ENCODE measurements at regions not wholly inside any gene's neighbourhood (a gene's known extent, or its start where the extent isn't known, plus 50 kb on each side); places are given as distances from the start of the nearest gene placed in this dataset.
"Not testable (repeated sequence)": the region's sequence is repeated elsewhere in the genome, so short reads cannot be mapped to it uniquely, and the experiment has no call there.

DNA sequence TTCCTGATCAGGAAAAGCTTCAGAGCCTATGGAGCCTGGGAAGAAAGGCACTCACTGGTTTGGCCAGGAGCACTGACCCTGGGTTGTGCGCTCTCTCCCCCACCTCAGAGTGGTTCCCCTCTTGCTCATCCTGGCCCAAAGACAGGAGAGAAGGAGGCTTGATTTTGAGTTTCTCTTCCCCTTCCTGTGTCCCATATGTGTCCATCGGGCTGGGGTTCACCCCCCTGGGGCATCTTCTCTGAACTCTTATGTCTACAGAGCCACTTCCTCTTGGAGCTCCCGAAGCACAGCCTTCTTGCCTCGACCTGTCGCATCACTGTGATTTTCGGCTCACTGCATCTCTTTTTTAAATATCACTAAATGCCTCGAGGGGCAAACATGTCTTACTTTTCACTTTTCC is 692.3 kb downstream of the RNF144A start:
- no peak for DNase-seq

DNA sequence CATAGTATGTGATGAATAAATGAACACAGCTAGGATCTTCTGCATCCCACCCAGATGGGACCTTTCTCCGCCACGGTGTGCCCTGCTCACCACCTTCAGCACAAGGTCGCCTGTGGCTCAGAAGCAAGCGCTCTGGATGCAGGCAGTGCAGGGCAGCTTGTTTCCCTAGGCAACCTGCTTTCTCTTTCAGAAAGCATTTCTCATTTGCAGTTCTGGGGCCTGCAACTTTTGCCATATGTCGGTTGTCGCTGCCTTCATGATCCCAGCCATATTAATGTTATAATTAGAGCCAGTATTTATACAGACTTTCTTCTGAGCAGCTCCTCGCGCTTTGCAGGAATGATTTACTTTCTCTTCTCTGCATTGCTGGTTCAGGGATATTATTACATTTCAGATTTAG is 692.8 kb downstream of the RNF144A start:
- DNase-seq = no peak

DNA sequence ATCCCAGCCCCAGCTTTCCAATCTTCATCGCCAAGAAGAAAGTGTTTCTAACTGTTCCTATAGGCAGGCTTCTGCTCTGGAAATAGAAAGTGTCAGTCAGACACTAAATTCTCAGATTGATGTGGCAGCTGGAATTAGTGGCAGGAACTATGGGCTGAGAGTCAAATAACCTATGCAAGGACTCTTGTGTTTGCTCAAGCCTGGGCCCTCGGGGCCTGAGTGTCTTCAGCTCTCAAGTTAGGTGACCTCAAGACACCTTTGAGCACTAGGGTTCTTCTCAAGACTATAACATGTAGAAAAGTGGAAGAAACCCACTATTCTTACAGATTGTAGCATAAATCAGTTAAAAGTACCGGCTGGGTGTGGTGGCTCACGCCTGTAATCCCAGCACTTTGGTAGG is 694.5 kb downstream of the RNF144A start:
- DNase-seq = no peak

DNA sequence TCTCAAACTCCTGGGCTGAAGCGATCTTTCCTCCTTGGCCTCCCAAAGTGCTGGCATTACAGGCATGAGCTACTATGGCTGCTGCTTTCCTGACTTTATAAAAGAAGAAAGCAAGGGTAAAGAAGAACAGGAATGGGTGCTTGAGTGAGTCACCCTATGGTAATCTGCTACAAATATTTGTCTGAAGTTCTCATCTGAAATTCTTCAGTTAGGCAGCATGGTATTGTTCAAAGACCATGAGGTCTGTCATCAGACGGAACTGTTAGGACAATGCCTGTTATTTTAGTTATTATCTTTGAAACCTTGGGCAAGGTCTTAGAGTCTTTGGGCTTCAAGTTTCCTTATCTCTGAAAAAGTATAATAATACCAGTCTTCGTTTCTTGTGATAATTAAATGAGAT is 695.8 kb downstream of the RNF144A start:
- no peak for DNase-seq

DNA sequence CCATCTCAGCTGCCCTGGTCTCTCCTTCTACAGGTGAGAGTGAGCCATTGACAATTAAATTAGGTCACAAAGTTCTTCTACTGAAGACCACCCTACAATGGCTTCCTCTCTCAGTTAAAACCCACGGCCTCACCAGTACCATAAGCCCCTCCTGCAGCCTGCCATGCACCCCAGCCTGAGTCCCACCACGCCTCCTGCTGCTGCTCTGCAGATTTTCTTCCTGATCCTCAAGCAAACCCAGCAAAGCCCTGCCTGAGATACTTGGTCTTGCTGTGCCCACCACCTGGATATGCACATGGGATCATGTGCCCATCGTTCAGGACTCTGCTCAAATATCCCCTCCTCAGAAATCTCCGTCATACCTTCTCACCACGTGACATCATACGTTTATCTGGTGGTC is 696.6 kb downstream of the RNF144A start:
- DNase-seq = no peak

DNA sequence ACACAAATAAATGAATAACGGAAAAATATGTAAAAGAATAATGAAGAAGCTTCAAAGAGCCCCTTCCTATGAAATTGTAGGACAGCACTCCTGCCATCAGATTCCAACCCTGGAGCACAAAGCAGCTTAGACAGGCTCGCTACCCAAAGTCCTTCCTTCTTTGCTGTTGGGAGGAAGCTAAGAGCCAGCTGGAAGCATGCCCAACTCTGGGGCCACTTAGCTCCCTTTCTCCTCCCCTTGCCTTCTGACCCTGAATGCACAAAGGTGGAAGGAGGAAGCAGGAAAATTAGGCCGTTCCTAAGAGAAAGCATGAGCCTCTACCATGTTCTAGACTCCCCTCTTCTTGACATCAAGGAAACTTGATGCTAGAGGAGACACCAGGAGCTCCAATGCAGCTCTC is 700.8 kb downstream of the RNF144A start:
- no peak for DNase-seq

DNA sequence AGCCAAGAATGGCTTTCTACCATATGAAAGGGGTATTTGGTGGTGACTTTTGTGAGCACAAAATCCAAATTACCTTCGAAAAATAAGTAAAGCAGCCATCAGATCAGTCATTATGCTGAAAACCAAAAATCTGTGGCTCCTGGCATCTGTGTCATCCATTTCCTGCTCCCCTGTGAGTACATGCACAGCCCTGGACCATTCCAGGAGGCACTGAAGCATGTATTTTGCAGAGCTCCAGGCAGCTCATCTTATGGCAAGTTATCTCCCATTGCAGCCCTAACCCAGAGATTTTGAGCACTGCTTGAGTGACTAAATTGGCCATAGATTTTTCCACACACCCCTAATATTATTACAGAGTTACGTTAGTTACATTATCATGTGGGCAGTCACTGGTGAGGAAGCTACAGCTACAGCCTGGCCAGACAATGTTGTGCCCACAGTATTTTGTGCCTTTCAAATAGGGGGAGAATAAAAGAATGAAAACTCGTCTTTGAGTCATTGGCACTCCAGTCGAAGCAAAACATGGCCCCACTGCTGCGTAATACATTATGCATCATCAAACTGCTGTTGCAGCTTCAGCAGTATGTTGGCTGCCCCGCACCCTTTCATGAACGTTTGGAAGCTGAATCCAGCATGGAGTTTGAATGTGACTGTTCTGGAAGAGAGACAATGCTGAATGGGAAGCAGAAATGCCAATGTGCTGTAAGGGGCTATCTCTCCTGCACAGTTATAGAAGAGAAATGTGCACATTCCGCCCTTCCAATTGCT is 702.2 kb downstream of the RNF144A start:
- no peak for DNase-seq

DNA sequence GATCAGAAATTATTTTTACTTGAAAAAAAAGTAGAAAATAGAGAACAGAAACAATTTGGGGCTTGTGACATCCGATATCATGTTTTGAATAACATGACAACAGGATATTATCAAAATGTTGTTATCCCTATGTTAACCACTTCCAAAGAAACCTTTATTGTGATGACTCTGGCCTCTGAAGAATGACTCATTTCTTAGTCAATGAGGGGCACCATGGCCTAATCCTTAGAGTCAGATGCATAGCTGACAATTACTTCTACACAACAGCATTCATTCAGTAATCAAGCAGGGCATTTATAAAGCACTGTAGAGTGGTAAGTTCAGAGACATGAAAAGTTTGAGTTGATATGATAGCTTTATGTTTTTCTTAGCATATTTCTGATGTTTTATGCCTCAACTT is 703.0 kb downstream of the RNF144A start:
- DNase-seq = no peak

DNA sequence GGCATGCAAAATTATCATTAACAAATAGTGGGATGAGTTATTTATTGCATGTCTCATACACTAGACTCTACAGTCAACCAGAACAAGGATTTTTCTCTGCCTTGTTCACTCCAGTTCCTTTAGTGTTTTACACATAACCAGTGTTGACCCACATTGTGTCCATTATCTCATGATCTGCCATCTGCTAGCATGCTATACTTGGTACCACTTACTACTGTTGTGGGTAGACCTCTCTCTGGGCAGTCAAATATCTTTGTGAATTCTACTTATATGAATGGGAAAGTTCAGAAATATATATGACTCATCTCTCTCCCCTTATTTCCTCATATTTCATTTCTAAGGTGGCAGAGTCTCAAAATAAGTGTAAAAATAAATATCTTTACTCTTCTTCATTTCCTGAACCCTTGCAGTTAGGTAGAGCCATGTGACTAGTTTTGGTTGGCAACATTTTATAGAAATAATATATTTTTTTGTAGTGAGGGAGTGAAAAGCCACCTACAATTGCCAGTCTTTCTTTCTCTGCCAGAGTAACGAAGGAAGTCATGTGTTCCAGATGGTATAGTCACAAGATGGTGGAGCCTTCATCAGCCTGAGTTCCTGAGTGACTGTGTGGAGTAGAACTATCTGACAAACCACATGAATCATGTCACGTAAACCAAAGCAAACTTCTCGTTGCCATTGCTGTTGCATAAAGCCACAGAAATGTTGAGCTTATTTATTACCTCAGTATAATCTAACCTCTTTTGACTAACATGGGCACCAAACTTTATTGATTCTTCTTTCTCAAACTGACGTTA is 704.0 kb downstream of the RNF144A start:
- no peak for DNase-seq

DNA sequence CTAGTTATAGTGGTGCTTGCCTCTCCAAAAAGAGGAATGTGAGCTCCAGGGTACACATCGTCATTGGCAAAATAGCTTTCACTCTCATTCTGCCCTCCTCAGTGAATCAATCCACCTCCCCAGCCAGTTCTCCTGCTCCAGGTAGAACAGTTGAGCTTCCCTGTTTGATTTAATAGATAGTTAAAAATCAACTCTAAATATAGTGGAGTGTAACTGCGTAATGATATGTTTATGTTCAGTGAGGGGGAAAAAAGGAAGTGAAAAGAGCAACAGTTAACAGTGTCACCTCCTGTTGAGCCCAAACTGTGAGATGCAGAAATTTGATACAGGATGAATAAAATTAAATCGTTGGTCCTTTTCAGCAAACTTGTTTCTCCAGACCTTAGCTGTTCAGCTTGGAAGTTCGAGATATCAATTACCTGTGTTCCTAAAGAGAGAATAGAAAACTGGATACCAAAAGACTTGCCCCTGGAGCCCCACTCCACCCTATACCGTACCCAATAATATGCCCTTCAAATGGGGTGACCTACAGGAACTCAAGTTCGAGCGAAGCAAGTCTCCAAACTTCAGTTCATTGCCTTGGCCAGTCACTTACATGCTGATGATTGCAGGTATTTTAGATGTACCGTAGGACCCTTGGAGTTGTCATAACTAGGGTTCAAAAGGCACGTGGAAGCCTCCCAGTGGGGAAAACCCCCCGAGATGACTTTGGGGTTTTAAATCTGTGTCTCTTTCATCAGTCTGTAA is 708.4 kb downstream of the RNF144A start:
- DNase-seq = no peak

DNA sequence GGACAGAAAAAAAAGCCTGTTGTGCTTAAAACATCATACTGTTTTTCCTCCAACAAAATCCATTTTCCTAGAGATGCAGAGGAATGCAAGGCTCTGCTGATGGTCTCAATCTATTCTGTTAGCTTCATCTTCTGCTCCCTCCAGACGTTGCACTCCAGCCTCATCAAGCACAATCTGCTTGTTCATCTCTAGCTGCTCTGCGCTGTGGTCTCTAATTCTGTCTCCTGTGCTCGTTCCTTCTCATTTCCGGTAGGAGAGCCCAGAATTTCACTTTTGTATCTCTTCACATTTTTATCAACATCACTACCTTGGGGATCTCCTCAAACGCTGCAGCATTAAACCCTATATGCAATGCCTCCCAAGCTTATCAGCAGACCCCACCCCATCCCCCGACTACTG is 708.9 kb downstream of the RNF144A start:
- no peak for DNase-seq

DNA sequence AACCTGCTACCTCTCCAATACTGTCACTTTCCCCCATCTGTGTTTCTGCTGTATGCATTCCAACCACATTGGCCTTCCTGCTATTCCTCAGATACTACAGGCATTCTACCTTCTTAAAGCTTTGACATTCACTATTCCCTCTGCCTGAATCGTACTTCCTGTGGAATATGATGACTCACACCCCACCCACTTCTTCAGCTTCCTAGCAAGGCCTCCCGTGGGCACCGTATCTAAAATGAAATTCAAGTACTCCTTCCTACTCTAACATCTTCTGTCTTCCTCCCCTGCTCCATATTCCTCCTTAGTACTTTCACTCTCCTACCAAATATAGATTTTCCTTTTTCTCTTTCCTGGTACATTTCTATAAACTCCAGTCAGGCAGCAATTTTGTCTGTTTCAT is 710.4 kb downstream of the RNF144A start:
- DNase-seq = no peak

DNA sequence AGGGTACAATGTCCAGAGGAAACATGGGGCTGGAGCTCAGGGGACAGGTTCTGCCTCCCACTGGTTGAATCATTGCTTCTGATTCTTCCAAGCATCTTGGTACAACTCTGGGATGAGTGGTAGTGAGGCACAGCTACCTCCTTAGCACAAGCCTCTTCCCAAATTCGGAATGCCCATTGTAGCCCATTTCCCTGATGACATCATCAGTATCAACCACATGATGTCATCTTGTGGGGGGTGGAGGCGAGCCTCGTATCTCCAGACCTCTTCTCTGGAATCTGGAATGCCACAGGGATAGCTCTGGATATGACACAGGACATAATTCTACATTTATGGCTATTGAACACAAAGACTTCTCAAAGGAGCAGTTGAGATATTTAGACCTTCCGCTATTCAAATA is 715.2 kb downstream of the RNF144A start:
- DNase-seq = no peak

DNA sequence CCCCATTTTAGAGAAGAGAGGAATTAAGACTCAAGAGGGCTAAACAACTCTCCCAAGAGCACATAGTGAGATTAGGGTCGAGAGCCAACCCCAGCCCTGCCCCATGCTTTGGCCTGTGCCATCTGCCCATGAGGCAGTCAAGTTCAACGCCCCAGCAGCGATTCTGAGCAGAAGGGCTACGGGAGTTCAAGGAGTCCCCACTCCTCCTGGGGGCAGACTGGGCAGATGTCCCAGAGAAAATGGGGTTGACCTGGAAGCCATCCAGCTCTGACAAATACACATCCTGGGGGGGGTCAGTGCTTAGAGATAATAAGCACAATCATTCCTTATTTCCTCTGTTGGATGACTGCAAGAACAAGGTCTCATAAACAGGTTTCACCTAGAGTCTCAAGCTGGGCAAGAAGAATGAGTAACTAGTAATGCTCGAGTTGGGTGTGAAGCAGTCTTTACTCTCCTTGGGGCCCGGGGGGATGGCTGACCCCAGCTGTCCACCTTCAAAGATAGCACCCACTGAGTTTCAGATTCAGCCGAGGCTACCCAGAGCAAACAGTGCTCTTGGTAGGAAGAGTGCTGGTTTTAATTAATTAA is 716.4 kb downstream of the RNF144A start:
- DNase-seq = no peak

DNA sequence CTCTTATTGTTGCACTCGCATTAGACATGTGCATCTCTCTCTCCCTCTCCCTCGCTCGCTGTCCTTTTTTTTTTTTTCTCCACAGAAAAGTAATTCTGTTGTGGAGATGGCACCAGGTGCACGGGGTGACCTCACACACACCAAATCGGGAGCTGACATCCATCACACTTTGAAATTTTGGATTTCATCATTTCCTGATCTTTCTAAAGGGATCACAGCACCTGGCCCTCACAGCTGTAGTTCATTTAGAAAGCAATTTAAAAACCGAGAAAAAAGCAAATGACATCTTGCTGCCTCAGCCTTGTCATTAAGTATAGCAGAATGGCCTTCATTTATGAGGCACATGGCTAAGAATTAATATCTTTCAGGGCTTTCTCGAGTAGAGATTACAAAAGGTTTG is 717.2 kb downstream of the RNF144A start:
- no peak for DNase-seq

DNA sequence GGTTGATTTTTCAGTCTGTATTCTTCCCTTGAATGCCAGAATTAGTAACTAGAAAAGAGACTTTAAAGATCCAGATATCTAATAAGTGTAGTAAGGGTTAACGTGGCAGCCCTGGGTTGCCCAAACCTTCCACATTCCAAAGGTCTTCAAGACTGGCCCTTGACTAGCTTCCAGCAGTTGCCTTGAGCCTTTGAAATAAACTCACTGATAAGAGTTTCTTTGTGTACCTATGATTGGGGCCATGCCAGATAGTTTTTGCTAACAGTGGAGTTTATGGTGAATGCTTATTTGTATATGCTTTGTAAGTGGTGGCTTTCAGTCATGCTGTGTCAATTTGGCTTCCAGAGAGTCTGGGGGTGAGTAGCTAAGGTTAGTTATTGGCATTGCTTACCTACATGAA is 722.3 kb downstream of the RNF144A start:
- DNase-seq = no peak

DNA sequence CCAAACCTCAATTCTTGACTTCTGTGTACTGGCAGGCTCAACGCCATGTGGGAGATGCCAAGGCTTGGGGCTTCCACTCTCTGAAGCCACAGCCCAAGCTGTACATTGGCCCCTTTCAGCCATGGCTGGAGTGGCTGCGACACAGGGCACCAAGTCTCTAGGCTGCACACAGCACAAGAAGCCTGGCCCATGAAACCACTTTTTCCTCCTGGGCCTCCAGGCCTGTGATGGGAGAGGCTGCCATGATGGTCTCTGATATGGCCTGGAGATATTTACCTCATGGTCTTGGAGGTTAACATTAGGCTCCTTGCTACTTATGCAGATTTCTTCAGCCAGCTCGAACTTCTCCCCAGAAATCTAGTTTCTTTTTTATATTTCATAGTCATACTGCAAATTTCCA is 724.1 kb downstream of the RNF144A start:
- not testable (repeated sequence) for DNase-seq

DNA sequence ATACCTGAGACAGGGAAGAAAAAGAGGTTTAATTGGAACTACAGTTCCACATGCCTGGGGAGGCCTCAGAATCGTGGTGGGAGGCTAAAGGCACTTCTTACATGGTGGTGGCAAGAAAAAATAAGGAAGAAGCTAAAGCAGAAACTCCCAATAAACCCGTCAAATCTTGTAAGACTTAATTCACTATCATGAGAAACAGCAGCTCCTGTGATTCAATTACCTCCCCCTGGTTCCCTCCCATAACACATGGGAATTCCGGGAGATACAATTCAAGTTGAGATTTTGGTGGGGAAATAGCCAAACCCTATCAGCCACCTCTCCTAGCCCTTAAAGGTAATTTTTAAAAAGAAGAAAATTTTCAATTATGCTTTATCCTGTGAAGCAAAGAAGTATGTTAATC is 728.8 kb downstream of the RNF144A start:
- DNase-seq = no peak

DNA sequence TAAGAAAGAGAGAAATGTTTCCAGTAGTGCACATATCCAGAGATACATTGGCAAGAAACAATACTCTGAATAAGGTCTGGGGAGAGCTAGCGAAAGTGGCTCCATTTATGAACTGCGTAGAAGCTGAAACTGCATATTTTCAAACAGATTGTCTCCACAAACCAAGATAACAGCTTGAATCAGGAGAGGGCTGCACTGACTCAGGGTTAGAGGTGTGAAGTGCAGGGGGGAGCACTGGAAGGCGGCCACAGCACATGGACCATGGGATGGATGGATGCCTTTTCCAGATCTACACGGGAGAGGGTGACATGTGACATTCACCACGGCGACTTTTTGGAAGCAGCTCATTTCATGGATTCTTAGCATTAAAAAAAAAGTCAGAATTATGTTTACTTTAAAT is 729.4 kb downstream of the RNF144A start:
- no peak for DNase-seq

DNA sequence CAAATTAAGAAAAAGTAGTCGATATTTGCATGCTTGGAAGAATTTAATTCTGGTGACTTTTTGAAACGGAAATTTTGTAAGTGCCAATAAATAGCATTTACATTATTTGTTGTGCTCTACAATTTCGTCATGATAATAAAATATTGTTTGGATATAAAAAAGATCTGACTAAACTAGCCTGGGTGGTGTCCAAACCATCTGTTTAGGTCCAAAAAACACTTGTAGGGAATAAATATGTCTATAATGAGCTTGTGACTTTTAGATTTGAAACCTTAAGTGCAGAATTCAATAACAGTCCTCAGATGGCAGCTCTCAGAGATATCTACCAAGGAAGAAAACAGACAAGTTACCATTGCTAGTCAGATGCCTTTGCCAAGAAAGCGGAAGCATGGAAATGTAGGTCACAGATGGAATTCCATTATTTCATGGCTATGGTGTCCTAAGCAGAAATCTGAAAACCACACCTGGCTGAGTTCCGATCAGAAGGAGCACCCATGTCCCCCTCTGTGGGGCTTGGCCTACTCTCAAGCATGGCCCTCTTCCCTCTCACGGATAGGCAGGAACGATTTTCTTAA is 731.1 kb downstream of the RNF144A start:
- DNase-seq = no peak

DNA sequence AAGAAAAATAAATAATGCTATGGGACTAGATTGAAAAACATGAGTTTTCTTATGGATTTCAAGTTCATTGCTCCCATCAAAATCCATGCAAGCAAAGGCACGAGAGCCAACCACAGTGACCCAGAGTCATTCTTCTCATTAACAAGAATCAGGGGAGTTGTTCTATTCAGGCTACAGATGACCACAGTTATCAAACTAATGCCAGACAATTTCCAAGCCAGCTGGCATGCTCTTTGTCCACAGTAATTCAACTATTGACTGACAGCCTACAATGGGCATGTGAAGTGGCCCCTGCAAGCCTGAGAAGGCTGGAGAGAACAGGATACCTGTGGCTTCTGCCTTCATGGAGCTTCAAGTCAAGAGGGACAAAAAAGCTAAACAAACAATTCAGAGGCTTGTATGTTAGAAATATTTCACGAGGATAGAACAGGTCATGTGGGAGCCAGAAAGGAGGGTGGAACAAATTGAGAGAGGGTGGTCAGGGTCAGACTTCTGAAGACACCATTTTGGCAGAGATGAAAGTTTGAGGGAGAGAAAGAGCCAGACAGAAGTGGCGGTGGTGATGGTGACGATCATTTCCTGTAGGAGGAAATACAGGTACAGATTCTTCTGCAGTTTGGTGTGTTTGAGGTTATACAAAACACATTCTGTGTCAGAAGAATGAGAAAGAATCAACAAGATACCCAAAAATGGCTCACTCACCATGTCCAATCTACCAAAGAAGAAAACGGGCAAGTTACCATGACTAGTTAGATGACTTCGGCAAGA is 732.4 kb downstream of the RNF144A start:
- no peak for DNase-seq

DNA sequence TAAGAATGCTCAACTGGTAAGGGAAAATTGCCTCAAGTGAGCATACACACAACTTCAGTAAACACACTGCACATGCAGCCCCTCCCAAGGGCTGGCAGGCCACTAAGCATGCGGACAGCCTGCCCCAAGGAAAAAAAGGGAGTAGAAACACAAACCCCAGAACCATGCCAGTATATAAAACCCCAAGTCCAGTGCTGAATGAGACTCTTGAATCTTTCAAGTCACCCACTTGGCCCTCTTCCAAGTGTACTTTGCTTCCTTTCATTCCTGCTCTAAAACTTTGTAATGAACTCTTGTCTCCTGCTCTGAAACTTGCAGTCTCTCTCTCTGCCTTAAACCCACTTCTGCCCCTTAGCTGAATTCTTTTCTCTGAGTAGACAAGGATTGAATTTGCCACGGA is 736.4 kb downstream of the RNF144A start:
- no peak for DNase-seq
